Adrenal gland (tissue), 5 donors: ENCODE measurements at regions not wholly inside any gene's neighbourhood (a gene's known extent, or its start where the extent isn't known, plus 50 kb on each side); places are given as distances from the start of the nearest gene placed in this dataset.

Source experiments
- CTCF ChIP-seq, 6 experiments: fragments of 450-650 bp in 4 of 6; fragments of 200-600 bp in 2 of 6; sonication (generic) in 1 of 6; IDR thresholded peaks; 1 replicate in 5 of 6; 2 replicates in 1 of 6; pipeline versions ENCODE4 v1.5.1 to v1.8.0; 2016 to 2021; ENCODE audit warnings: antibody characterized with exemption in 6 of 6, mild to moderate bottlenecking in 2 of 6, moderate library complexity in 1 of 6
- POLR2A ChIP-seq, 2 donors: fragments of 450-650 bp; IDR thresholded peaks; one replicate each; pipeline ENCODE4 v1.6.1; 2017; ENCODE audit warnings: antibody characterized with exemption in 2 of 2, mild to moderate bottlenecking in 2 of 2, moderate library complexity in 1 of 2
- donor health status: DM: no; HTN: no; CAD: no.

GRCh38 chr3:72336821-72337479 lies 511.3 kb downstream of the SHQ1 start:
- TF ChIP-seq CTCF (IDR thresholded peaks at IDR 0.05) (no peak), POLR2A (IDR thresholded peaks at IDR 0.05) (no peak)
